ENCODE measurements at regions not wholly inside any gene's neighbourhood (a gene's known extent, or its start where the extent isn't known, plus 50 kb on each side); places are given as distances from the start of the nearest gene placed in this dataset.

GRCh38 chr11:116446048-116446941 lies 326.5 kb downstream of the BUD13 start:
- Histone ChIP-seq H3K27ac (ENCODE audit: low read length) (no peak overlapping the region), H3K4me2 (ENCODE audit: low read length) (no peak overlapping the region)

GRCh38 chr11:116445108-116446047 lies 327.4 kb downstream of the BUD13 start:
- Histone ChIP-seq H2AFZ (ENCODE audit: low read depth, low read length) (no peak overlapping the region), H3F3A (ENCODE audit: insufficient read depth, low read length, poor library complexity, severe bottlenecking) (no peaks in the 10 kb centered on the region), H3K27ac (ENCODE audit: low read length) (no peak overlapping the region), H3K9ac (ENCODE audit: low read length) (no peak overlapping the region), H3K27me3 (ENCODE audit: insufficient read depth, low read depth, low read length) (no peaks in the 10 kb centered on the region), H3K4me2 (ENCODE audit: low read length) (no peak overlapping the region), H4K20me1 (ENCODE audit: insufficient read depth) (no peaks in the 10 kb centered on the region), H3K4me3 (ENCODE audit: low read length) (no peak overlapping the region), H3K36me3 (ENCODE audit: insufficient read depth, low read length) (no peaks in the 10 kb centered on the region), H3K9me2 (ENCODE audit: insufficient read depth, low read length) (no peaks in the 10 kb centered on the region), H3K9me3 (ENCODE audit: low read length) (peaks cover 5% of the 10 kb centered on the region), H3K79me2 (replicated peaks; ENCODE audit: insufficient read depth, low read length) (no peaks in the 10 kb centered on the region)
- TF ChIP-seq RAD21 (conservative IDR thresholded peaks at IDR 0.05), result no peak

More at GRCh38 chr11:116446048-116446941, 326.5 kb downstream of the BUD13 start:
- Histone ChIP-seq H3K9me3 (ENCODE audit: low read length) (peaks cover 6% of the 10 kb centered on the region), H3K9me2 (ENCODE audit: insufficient read depth, low read length) (no peaks in the 10 kb centered on the region), H2AFZ (ENCODE audit: low read depth, low read length) (no peak overlapping the region), H3K4me3 (ENCODE audit: low read length) (no peak overlapping the region), H4K20me1 (ENCODE audit: insufficient read depth) (no peaks in the 10 kb centered on the region), H3K79me2 (replicated peaks; ENCODE audit: insufficient read depth, low read length) (no peaks in the 10 kb centered on the region), H3K9ac (ENCODE audit: low read length) (no peak overlapping the region), H3F3A (ENCODE audit: insufficient read depth, low read length, poor library complexity, severe bottlenecking) (no peaks in the 10 kb centered on the region), H3K27me3 (ENCODE audit: insufficient read depth, low read depth, low read length) (no peaks in the 10 kb centered on the region), H3K36me3 (ENCODE audit: insufficient read depth, low read length) (no peaks in the 10 kb centered on the region)
- TF ChIP-seq, protein P1, sequence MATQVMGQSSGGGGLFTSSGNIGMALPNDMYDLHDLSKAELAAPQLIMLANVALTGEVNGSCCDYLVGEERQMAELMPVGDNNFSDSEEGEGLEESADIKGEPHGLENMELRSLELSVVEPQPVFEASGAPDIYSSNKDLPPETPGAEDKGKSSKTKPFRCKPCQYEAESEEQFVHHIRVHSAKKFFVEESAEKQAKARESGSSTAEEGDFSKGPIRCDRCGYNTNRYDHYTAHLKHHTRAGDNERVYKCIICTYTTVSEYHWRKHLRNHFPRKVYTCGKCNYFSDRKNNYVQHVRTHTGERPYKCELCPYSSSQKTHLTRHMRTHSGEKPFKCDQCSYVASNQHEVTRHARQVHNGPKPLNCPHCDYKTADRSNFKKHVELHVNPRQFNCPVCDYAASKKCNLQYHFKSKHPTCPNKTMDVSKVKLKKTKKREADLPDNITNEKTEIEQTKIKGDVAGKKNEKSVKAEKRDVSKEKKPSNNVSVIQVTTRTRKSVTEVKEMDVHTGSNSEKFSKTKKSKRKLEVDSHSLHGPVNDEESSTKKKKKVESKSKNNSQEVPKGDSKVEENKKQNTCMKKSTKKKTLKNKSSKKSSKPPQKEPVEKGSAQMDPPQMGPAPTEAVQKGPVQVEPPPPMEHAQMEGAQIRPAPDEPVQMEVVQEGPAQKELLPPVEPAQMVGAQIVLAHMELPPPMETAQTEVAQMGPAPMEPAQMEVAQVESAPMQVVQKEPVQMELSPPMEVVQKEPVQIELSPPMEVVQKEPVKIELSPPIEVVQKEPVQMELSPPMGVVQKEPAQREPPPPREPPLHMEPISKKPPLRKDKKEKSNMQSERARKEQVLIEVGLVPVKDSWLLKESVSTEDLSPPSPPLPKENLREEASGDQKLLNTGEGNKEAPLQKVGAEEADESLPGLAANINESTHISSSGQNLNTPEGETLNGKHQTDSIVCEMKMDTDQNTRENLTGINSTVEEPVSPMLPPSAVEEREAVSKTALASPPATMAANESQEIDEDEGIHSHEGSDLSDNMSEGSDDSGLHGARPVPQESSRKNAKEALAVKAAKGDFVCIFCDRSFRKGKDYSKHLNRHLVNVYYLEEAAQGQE (IDR thresholded peaks at IDR 0.05; ENCODE audit: borderline replicate concordance), result no peak
- TF ChIP-seq RAD21 (conservative IDR thresholded peaks at IDR 0.05) (no peak), SMC3 (conservative IDR thresholded peaks at IDR 0.05; ENCODE audit: poor library complexity) (no peak), MXI1 (conservative IDR thresholded peaks at IDR 0.05; ENCODE audit: poor library complexity, severe bottlenecking) (no peak), TAF1 (IDR thresholded peaks at IDR 0.05; ENCODE audit: low read depth) (no peak)
- TF ChIP-seq, protein P2, sequence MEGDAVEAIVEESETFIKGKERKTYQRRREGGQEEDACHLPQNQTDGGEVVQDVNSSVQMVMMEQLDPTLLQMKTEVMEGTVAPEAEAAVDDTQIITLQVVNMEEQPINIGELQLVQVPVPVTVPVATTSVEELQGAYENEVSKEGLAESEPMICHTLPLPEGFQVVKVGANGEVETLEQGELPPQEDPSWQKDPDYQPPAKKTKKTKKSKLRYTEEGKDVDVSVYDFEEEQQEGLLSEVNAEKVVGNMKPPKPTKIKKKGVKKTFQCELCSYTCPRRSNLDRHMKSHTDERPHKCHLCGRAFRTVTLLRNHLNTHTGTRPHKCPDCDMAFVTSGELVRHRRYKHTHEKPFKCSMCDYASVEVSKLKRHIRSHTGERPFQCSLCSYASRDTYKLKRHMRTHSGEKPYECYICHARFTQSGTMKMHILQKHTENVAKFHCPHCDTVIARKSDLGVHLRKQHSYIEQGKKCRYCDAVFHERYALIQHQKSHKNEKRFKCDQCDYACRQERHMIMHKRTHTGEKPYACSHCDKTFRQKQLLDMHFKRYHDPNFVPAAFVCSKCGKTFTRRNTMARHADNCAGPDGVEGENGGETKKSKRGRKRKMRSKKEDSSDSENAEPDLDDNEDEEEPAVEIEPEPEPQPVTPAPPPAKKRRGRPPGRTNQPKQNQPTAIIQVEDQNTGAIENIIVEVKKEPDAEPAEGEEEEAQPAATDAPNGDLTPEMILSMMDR (IDR thresholded peaks at IDR 0.05; ENCODE audit: poor library complexity, severe bottlenecking), result no peak

Data from neural cell (in vitro differentiated cells).